SK-N-SH (cell line): ENCODE measurements at regions not wholly inside any gene's neighbourhood (a gene's known extent, or its start where the extent isn't known, plus 50 kb on each side); places are given as distances from the start of the nearest gene placed in this dataset.

Source experiments
- CTCF ChIP-seq: fragments of 200-600 bp; sonication (generic); IDR thresholded peaks from 2 replicates; pipeline ENCODE4 v1.6.1; 2017; ENCODE audit warnings: antibody characterized with exemption, mild to moderate bottlenecking, moderate library complexity
- EP300 ChIP-seq, 2 experiments: IDR thresholded peaks; 2 replicates each; pipeline versions ENCODE4 v1.4.0 to v1.6.1; 2012; ENCODE audit warnings: borderline replicate concordance in 1 of 2, low read depth in 1 of 2, low read length in 1 of 2
- EZH2phosphoT487 ChIP-seq: fragments of 200-600 bp; sonication (generic); IDR thresholded peaks from 2 replicates; pipeline ENCODE4 v1.6.1; 2017; ENCODE audit warnings: low read depth, mixed run types, mild to moderate bottlenecking, antibody characterized with exemption, moderate library complexity, borderline replicate concordance
- GATA2 ChIP-seq: sonication (generic); formaldehyde crosslinking; IDR thresholded peaks from 2 replicates; pipeline ENCODE4 v1.5.0; 2020; ENCODE audit warnings: mild to moderate bottlenecking, missing genetic modification reagents
- PBX3 ChIP-seq: IDR thresholded peaks from 2 replicates; pipeline ENCODE4; 2012
- RFX5 ChIP-seq: IDR thresholded peaks from 2 replicates; pipeline ENCODE4 v1.6.1; 2012; ENCODE audit warnings: mild to moderate bottlenecking, improper control_type of control experiment, low read length
- TAF1 ChIP-seq: IDR thresholded peaks from 2 replicates; pipeline ENCODE4 v1.6.1; 2012; ENCODE audit warnings: low read depth, mild to moderate bottlenecking, low read length, moderate library complexity, borderline replicate concordance
- TEAD4 ChIP-seq: IDR thresholded peaks from 2 replicates; pipeline ENCODE4 v1.4.0; 2012; ENCODE audit warnings: mild to moderate bottlenecking, borderline replicate concordance; ENCODE audit not compliant: insufficient read depth
- USF1 ChIP-seq: IDR thresholded peaks from 2 replicates; pipeline ENCODE4 v1.4.0; 2012; ENCODE audit warnings: low read depth, borderline replicate concordance
- ZBTB33 ChIP-seq: IDR thresholded peaks from 2 replicates; pipeline ENCODE4 v1.4.0; 2012; ENCODE audit warnings: low read depth, borderline replicate concordance

- TF ChIP-seq GATA2 (CRISPR knock-in tag) (no peak), EZH2phosphoT487 (no peak), TEAD4 (no peak), TAF1 (no peak), CTCF (no peak), ZBTB33 (no peak), EP300 (IDR thresholded peaks at IDR 0.05; ENCODE audit: borderline replicate concordance in 1 of 2, low read depth in 1 of 2, low read length in 1 of 2) (no peak), USF1 (no peak), PBX3 (no peak), RFX5 (no peak)
Measured at GRCh38 chr20:23223908-23224580, 126.5 kb upstream of the NXT1 start.
